Stimulated activated CD8-positive, alpha-beta memory T cell treated with anti-CD3 and anti-CD28 coated beads, Interleukin-4, amount 100 ng/mL, for 48 hours (primary cell): ENCODE measurements at regions not wholly inside any gene's neighbourhood (a gene's known extent, or its start where the extent isn't known, plus 50 kb on each side); places are given as distances from the start of the nearest gene placed in this dataset.
A peak's percentile ranks its signal among the peaks of the same experiment; 100 is the strongest.

Source experiments
- DNase-seq: peaks from one replicate; pipeline ENCODE4 v3.0.0-alpha.2; 2020

DNA sequence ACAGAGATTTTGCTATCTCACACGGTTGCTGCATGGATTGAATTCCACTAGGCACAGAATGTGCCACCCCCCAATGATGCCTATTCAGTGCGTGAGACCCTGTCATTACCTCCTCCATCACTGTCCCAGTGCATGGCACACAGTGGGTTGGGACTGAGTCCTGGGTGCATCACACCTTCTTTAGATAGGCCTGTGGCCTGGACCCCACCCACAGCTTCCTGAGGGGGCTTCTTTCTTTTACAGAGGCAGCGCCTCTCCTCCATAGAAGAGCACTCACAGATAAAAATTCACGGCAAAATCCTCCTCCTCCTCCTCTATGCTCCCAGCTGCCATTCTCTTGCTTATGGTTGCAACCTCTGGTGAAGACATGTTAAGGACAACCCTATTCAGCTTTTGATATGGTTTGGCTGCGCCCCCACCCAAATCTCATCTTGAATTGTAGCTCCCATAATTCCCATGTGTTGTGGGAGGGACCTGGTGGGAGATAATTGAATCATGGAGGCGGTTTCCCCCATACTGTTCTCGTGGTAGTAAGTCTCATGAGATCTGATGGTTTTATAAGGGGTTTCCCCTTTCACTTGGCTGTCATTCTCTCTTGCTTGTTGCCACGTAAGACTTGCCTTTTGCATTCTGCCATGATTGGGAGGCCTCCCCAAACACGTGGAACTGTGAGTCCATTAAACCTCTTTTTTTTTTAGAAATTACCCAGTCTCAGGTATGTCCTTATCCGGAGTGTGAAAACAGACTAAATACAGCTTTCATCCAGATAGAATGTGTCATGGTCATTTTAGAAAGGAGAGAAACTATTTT is 147.6 kb downstream of the KLF13 start:
- DNase-seq = peak; percentile 41

DNA sequence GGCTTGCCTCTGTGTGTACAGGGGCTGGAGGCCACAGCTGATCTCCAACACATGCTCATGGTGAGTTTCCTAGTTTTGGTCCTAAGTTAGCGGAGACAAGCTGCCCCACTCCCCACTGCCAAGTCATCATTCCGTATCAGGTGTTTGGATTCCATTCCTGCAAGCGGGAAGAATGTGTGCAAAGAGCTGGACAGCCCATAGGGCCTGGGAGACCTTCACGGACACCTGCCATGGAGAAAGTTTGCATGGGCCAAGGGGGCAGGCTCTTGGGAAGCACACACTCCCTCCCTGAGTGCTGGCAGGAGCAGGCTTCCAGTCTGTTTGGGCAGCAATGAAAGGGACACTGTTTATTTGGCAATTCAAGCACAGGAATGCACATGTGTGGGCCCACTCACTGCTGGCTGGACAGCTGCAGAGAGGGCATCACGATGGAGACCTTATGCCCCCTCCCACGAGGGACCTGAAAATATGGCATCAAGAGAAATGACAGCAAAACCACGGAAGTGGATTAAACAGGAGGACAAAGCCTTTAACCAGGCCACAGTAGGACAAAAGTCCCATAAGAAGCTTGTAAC is 149.7 kb downstream of the KLF13 start:
- peak; percentile 22 for DNase-seq

DNA sequence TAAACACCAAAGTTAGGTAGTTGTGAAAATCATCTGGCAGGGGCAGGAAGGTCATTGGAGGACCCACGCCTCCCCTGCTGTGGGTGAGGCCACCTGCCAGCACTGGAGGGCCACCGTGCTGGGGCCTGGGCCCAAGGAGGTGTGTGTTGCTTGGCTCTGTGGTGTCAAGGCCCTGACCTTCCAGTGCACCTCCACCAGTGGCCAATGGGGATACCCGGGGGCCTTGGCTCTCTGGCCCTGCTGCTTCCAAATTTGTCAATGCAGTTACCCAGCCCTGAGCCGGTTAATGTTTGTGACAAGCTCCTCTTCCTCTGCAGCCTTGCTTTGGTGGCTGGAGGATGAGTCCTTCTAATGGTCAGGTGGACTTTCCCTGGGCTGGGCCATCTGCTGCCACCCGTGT is 150.2 kb downstream of the KLF13 start:
- DNase-seq = peak; percentile 22

DNA sequence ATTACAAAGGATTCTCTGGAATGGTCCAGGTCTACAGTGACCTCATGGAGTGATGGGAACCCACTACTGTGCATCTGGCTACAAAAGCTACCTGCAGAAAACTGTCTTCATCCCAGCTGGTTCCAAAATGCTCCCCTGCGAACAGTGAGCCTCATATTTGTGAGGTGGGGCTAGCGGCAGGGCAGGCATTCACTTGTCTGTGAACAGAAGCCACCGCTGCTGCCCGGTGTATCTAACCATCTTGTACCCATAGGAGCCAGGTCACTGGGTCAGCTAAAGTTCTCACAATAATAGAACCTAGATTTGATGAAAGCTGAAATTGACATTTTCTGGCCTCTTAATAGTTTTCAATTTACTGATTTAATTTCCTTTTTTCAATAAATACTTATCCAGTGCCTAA is 150.7 kb downstream of the KLF13 start:
- no peak for DNase-seq

DNA sequence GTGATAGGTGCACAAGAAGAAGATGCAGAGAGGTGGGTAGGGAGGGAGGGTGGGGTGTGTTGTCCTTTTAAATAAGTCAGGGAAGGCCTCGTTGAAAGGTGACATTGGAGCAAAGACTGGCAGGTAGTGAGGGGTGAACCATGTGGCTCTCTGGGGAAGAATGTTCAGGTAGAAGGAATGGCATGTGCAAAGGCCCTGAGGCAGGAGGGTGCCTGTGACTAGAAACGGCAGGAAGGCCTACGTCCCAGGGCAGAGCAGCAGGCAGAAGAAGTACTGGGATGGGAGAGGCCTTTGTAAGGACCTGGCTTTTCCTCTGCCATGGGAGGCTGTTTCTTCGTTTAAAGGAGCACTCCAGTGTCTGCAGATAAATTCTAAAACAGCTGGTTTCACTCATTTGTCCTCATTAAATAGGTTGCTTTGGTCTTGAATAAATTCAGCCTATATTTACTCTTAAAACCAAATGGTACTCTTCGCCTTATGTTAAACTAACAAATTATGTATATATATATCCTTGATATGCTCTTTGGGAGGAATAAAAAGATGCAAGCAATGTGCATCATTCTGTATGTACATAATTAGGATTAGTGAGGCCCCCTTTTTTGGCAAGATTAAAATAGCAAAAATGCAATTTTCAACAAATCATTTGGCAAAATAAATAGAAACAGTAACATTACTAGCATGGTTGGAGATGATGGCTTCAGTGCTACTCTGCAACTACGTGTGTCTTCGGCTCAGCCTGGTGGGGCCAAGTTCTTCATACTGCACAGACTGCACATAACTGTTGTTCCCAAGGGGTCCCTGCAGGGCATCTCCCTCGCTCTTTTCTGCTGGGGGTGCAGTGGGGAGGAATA is 151.4 kb downstream of the KLF13 start:
- DNase-seq = peak; percentile 18

DNA sequence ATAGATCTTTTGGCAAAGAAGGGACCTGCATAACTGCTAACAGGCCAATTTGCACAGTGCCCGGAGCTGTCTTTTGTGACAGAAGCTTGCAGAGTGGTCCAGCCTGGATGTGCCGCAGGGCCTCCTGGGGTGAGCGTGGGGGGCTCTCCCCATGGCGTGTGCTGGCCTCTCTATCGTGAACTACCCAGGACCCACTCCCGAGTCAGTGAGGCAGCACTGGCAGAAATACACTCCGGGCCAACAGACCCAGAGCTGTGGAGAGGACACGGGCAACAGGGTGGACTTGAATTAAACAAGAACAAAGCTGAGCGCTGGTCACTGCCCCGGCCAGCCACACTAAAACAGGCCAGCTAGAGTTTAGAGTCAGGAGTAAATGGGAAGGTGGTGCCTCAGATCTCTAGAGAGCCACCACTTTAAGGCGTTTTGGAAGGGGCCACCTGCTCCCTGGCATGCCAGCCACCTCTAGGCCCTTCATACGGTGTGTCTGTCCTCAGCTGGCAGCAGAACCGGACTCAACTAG is 152.1 kb downstream of the KLF13 start:
- no peak for DNase-seq

DNA sequence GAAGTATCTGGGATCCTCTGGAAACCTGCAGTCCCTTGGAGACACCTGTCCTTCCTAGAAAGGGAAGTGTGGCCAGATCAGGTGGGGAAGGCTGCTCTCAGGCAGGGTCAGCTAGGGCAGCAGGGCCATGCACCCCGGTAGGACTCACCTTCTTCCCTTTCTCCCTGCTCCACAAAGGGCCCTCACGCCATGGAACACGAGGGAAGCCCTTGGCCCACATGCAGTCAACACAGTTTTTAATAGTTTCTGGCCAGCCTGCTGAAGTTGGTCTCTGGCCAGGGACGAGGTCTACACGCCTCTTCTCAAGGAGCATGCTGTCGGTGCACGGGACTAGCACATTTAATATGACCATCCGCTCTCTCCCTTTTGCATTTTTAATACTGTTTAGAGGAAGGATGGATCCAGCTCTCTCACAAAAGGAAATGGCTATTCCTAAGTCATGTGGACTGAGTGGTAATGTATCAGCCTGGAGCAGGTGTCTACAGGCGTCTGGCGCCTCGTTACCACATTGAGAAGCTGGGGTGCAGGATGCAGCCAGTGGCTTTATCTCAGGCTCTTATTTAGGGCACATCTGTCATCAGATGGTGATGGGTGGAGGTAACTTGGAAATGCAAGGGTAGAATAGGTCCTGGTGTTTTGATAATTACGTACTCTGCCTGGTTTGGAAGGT is 153.9 kb downstream of the KLF13 start:
- peak; percentile 24 for DNase-seq

DNA sequence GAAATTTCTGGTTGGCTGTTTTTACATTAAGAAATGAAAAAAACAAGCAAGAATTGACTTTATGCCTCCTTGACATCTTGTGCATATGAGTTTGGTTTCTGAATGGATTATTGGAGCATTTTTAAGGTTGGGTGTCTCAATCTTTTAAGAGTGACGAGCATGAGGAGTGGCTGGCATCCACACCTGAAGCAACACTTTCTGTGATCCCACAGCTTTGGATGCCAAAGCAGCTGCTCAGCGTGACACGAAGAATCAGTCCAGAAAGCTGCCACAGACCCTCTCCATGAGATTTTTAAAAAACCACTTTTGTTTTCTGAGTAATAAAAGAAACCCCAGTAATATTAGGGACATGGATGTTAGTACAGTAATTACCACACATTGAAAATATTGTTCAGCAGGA is 154.5 kb downstream of the KLF13 start:
- no peak for DNase-seq

DNA sequence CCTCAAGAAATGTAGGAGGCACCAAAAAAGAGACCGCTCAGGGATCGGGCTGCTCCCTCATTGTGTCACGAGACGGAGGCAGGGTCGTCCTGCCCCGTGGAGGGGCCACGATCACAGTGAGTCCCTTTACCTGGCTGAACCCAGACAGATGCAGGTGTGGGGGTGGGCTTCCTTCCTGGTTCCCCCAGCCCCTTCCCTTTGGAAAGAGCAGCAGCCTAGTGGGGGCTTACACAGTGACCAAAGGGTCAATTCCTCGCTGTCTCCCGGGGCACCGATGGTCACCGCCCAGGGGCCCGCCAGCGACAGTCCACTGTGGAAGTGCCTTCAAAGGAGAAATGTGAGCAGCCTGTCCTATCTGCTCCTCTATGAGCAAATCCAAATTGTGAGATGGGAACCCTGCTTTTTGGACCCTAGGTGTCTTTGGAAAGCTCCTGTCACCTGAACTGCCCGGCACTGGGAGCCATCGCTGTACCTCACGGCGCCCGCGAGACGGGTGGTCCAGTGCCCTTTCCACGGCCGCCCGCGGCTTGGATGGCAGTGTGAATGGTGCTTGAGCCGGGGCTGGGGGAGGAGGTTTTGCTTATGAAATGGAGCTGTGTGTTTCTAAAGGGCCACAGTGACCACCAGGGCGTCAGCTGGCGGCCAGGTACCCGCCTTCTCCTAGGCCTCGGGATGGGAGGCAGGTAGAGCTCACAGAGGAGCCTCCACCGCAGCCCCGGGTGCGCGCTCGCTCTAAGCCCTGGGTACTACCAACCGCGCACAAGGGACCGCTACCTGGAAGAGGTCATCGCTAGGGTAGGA is 155.7 kb downstream of the KLF13 start:
- DNase-seq = peak; percentile 29

DNA sequence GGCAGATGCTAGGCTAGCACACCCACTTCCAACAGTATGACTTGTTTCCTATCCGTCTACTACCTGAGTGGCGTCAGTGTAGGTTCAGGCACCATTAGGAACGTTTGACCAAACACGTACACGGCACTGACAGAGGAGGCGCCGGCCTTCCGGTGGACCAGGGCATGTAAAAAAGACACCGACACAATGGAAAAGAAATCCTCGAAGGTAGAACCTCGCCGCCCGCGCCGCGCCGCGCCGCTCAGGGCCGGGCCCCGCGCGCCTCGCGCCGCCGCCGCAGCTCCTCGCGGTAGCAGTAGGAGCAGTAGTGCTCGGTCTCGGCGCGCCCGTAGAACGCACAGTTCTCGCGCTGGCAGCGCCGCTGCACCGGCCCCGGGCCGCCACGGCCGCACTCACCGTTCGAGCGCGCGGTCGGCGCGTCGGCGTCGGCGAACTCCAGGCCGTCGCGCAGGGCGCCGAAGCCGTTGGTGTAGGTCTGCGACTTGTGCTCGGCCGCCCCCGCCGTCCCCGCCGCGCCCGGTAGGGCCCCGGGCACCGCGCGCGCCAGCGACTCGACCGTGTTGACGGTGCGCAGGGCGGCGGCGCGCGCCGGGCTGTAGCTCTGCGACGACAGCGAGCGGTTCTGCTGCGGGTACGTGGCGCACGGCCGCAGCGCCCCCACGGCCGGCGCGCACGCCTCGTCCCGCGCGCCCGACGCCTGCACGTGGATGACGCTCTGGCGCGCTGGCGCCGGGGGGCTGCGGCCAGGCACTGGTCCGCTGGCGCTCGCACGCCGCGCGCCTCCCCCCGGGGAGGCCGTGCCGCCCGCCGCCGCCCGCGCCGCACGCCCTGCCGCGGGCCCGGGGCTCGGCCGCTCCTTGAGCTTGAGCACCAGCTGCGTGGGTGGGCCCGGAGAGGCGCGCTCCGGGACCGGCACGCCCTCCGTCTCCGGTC is 156.7 kb downstream of the KLF13 start:
- DNase-seq = peak; percentile 72

DNA sequence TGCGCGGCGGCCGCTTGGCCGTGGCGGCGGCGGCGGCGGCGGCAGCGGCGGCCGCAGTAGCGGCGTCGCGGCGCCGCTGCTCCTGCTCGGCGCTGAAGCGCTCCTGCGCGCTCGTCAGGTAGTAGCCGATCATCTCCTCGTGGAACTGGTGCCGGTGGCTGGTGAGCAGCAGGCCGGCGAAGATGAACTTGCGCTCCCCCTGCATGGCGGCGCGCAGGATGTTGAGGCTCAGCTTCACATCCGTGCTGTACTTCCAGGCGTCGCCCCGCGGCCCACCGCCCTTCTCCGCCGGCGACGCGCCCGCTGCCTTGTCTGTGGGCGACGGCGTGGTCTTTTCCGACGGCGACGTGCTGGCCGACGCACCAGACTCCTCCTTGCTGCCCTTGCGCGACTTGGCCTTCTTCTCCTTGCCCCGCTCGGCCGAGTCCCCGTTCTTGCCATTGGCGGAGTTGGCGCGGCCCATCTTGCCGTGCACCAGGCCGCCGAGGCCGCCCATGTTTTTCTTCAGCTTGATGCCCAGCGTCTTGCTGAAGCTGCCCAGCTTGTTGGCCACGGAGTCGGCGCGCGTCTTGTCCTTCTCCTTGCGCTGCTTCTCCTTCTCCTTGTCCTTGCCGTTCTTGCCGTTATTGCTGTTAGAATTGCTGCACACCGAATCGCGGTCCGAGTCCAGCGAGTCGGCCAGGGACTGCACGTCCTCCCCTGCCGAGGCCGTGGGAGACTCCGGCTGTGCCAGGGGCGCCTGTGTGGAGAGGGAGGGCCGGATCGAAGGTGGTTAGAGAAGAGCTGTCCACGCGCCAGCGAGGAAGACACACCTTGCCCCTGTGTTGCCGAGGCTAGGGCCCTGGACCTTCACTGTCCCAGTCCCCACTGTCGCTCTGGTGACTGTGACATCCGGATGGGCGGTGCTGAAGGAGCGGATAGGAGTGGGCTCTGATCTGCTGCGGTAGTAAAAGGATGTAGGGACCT is 157.6 kb downstream of the KLF13 start:
- peak; percentile 48 for DNase-seq

DNA sequence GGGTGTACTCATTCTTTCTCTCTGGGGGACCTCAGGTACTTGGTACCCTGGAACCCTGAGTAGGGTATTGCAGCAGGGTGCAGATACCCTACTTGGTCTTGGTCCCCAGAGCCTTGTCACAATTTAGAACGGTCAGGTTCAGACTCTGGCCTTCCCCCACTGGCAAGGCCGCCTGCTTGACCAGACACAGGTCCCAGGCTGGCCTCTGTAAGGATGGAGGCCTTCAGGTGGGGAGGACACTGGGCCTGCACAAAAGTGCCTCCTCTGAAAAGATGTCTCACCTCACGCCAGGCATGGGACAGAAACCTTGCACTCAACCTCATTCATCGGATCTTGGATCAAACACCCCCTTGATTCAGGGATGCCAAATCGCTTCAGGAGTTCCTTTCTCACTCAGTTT is 158.4 kb downstream of the KLF13 start:
- no peak for DNase-seq

DNA sequence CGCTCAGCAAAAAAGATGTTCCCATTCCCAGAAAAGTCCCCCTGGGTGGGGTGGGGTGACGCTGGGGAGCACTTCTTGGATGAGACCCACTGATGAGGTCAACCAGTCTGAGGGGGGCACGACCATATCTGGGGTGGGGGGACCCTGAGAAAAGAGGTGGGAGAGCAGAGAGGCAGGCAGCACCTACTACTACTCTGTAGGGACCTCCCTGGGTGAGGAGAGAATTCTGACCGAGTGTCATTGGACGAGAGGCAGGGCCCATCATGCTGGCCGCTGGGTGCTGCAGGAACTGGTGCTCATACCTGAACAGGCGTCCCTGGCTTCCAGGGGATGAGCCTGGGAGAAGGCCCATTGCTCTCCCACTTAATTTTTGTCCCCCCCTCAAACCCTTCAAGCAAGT is 158.8 kb downstream of the KLF13 start:
- DNase-seq = peak; percentile 22

DNA sequence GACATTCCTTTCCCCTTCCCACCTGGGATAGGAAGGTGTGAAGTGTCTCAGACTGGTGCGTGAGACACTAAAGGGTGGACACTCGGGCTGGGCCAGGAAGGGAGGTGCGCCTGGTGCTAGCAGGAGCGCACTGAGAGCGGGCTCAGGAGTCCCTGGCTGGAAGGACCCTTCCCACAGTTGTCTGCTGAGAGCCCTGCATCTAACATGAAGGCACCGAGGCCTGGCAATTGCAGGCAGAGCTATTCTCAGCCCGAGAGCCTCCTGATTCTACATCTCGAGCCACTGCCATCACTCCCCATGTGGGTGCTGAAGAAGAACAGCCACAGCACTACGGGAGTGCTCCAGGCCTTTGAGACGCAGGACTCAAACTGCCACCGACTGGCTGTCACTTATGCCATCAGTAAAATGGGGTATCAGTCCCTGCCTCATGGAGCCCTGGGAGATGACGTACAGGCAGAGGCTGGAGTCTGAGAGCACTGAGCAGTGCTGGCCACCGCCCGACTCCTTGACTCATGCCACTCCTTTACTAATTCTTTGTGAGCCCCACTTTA is 159.4 kb downstream of the KLF13 start:
- DNase-seq = peak; percentile 23

DNA sequence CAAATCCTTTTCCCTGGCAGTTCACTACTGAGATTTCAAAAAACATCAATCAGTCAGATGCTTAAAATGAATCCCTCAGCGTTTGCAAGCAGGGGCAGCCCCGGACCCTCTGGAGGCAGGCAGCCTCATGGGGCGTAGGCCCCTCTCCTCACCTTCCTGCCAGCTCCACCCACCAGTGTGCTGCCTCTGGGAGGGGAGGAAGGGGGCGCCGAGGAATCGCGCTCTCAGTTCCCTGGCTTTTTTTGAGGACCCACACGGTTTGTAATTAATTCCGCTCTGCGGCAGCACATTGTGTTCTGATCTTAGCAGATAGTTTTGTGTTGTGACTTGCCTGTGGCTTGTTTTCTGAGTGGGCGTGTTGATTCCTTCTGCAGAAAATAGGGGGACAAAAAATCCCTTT is 159.9 kb downstream of the KLF13 start:
- DNase-seq = peak; percentile 29

DNA sequence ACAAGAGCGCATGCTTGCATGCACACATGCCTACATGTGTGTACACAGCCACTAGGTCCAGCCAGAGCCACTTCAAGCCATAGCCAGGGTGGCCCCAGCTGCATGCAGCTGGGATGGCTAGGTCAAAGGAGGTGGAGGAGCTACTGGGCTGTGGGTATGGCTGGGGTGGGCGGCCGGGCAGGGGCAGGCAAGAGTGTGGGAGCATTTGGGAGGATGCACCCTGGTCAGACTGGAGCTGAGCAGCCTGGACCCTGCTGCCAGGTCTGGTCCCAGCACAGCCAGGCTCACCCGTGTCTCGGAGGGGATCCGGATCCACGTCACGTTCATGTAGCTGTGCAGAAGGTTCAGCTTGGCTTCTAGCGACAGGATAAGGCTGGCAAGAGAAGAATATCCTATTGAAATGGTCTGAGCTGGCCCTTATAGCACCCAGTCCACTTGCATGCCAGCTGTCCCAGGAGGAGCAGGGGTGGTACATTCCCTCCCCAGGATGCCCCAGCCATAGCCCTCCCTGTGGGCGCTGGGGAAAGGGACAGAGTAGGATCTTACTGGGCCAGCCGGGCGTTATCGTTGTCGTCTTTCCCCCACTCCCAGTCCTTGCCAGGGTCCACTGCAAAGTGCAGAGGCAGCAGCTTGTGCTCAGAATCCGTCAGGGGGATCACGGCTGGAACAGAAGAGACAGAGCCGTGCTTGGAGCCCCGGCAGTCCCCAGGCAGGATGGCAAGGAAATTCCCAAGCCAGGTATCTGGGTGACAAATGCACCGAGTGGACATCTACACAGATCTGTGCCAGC is 160.5 kb downstream of the KLF13 start:
- DNase-seq = peak; percentile 27

DNA sequence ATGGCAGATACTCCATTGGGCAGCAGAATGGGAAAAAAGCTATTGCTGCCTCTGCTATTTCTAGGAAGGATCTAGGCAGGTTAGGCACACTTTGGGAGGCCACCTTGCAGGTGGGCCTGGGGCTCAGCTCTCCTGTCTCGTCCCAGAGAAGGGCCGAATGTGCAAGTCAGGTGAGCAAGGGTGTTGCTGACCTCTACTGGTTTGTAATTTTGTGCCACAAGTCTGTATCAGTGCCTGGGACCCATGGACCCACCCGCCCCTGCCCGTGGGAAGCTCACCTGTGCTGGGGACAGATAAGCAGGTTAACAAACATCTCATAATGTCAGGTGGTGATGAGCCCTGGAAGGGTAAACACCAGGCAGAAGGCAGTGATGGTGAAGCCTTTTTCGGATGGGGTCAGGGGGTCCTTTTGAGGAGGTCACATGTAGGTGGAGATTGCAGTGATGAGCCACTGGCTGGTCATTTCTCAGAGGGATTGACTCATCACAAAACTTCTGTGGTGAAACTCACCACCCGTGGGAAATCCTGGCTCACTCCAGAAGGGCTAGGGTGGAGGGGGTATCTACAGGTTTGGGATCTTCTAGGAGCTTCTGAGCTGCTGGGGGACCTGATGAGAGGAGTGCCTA is 161.3 kb downstream of the KLF13 start:
- peak; percentile 67 for DNase-seq
